DMS79 (cell line): ENCODE measurements at regions not wholly inside any gene's neighbourhood (a gene's known extent, or its start where the extent isn't known, plus 50 kb on each side); places are given as distances from the start of the nearest gene placed in this dataset.

Experiments used
- DNase-seq: peaks from one replicate; lab custom pipeline; 2025; lab: John Stamatoyannopoulos, UW

- DNase-seq = no peak
These were observed 73.2 kb upstream of the SHH start for GRCh38 chr7:155885167-155886155.

DNA sequence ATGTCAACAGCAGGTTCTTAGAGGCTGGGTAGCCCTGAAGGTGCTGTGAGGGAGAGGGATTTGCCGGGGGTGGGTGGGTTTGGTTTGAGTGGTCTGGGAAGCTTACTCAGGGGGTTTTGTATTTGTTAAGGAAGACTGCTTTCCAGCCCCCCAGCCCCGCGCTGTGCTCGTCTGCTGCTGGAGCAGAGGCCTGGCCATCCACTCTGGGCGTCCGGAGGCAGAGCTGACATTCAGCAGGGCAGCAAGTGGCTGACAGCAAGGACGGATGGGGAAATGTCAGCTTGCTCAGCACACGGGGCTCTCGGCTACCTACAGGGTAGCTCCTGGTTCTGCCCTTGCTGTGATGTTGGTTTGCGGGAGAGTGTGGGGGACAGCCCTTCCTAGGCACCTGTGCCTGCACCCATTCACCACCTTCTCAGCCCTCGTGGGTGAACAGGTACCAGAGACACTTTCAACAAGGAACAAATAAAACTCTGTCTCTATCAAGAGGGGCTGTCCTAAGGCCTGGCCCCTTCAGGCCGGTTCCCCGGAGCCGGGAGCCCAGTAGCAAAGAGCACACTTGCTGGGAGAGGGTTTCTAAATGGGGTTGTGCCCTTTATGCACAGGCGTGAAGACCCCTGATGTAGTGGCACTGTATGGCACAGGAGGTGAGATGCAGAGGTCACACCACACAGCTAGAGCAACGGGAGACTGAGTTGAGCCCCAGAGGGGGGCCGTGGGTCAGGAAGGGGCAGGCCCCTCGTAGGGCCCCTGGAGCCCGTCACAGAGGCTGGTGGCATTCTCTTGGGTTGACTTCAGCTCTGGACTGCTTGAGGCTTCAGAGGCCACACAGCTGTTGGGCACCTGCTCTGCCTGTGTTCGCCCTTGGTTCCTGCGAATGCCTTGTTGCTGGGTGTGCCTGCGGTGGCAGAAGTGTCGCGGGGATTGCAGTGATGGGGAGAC lies 72.2 kb upstream of the SHH start:
- no peak for DNase-seq

DNA sequence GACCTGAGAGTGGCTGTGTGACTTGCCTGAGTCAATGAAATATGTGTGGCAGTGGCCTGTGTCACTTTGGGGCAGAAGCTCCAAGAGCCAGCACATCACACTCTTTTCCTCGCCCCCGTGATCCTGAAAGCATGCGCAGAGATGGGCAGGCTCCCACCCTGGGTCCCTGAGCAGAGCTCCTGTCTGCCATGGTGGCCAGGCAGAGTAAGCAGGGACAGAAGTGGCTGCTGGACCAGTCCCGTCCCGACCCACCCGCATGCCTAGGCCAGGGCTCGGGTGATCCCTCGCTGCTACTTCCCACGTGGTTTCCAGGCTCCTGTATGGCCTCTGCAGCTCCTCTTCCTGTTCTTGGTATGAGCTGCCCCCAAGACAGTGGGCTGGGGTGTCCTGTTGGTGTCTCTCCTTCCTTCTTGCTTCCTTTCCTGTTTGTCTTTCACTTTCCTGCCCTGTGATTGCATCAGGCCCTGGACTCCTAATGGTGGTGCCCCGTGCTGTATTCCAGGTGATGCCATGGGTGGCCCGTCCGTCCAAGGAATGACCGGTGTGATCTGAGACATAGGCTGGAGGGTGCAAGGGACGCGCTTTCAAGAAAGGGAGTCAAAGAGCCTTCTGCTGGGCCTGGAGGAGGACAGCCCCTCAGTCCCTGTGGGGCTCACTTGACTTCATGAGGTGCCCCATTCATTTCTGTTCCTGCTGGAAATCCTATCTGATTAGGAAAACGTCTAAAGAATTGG lies 71.4 kb upstream of the SHH start:
- no peak for DNase-seq

GRCh38 chr7:155882596-155882995 lies 70.3 kb upstream of the SHH start:
- DNase-seq = no peak

- DNase-seq = no peak
These were observed 69.4 kb upstream of the SHH start for GRCh38 chr7:155881471-155882350.

GRCh38 chr7:155880721-155881120 lies 68.5 kb upstream of the SHH start:
- DNase-seq = no peak

- no peak for DNase-seq
These were observed 67.3 kb upstream of the SHH start for GRCh38 chr7:155879592-155879991.

DNA sequence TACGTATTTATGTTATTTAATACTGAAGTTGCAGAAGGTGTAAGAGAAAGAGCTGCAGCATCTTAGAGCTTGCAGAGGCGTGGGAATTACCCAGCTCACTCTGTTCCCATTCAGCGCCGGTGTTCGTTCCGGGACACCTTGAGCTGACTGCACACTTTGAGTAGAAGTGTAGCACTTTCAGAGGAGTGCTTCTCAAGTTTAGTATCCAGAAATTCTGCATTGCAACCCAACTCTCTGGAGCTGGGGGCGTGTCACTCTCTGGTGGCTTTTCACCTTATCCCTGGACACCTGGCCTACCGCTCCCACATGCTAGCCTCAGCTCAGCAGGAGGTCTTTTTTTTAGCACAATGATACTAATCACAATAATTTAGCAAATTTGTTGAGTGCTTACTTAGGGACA lies 66.4 kb upstream of the SHH start:
- no peak for DNase-seq

DNA sequence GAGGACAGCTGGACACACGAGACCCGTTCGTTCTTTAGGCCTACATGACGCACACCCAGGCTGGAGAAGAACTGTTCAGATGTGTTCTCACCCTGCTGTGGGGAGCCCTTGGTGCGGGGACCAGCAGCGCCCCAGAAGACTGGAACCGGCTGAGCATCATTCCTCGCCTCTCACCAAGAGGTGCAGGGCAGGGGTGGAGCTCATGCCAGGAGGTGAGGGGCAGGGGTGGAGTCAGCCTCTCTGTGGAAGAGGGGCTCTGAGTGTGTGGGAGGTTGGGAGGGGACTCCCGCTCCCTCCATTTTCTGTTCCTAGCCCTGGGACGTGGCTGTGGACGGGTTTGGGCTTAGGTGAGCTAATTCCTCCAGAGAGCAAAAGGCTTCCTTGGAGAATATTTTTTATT lies 66.0 kb upstream of the SHH start:
- no peak for DNase-seq

GRCh38 chr7:155877167-155877566 lies 64.9 kb upstream of the SHH start:
- no peak for DNase-seq

DNA sequence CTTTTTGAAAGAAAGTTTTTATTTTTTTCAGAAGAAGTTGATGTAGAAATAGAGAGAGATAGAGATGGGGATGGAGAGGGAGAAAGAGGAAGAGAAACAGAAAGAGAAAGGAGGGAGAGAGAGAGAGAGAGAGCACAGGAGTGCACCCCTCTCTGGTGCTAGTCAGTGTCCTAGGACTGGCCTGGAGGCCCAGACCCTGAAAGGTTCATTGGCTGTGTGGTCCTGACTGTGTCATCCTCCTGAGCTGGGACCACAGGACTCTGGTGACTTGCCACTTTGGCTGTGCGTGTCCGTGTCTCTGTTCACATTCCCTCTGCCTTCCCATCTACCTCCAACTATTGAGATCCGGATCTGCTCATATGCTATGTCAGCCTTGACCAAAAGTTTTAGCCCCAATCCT lies 62.1 kb upstream of the SHH start:
- no peak for DNase-seq

DNA sequence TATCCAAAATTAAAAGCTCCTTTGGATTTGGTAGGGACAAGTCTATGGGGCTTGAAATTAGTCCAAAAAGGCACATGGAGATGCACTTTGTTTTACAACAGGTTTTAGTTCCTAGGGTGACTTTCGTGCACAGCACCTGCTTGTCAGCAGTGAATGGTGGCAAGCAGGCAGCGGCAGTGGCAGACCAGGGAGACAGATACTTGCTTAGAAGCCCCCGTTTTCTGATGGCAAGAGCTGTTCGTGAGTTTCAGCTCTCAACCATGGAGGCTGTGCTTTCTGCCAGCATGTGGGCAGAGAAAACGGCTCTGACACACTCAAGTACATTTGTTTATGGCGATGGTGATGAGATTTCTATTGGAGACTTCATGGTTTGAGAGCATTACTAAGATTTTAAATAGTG lies 61.7 kb upstream of the SHH start:
- DNase-seq = no peak

- no peak for DNase-seq
These were observed 60.6 kb upstream of the SHH start for GRCh38 chr7:155872678-155873369.

DNA sequence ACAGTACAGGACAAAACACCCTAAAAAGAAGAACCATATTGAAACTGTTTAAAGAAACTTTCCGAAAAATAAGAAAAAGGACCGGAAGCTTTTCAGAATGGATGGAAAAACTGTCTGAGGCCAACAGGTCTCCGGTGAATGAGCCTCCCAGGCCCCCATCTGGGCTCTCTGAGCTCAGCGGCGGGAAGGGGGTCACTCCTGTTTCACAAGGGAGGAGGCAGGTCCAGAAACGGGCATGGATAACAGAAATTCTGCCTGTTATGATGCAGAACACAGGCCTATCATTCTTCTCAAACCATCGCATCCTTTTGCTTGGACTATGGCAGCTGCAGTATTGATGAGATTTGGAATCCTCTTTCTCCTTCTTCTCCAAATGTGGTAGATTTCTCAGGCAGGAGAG lies 58.9 kb upstream of the SHH start:
- no peak for DNase-seq

- no peak for DNase-seq
These were observed 58.3 kb upstream of the SHH start for GRCh38 chr7:155870334-155871180.

- DNase-seq = no peak
These were observed 57.5 kb upstream of the SHH start for GRCh38 chr7:155869784-155870076.

- no peak for DNase-seq
These were observed 56.9 kb upstream of the SHH start for GRCh38 chr7:155868955-155869783.

GRCh38 chr7:155867734-155868400 lies 55.6 kb upstream of the SHH start:
- DNase-seq = no peak
